GM21723 (cell line): ENCODE measurements at regions not wholly inside any gene's neighbourhood (a gene's known extent, or its start where the extent isn't known, plus 50 kb on each side); places are given as distances from the start of the nearest gene placed in this dataset.
A peak's percentile ranks its signal among the peaks of the same experiment; 100 is the strongest.

ENCODE experiments used
- ATAC-seq: cut with Tn5 transposase; IDR thresholded peaks from one replicate; pipeline ENCODE4 v1.9.1; 2021; ENCODE audit warnings: mild to moderate bottlenecking, moderate library complexity; ENCODE audit not compliant: unreplicated experiment

- no peak for ATAC-seq
These were observed 287.6 kb downstream of the CASP12 start for GRCh38 chr11:104610635-104611034.

GRCh38 chr11:104609311-104610085, 288.8 kb downstream of the CASP12 start:
- peak; percentile 88 for ATAC-seq

- no peak for ATAC-seq
These were observed 295.6 kb downstream of the CASP12 start for GRCh38 chr11:104602643-104603042.

GRCh38 chr11:104594228-104594958, 303.9 kb downstream of the CASP12 start:
- ATAC-seq, result no peak

- no peak for ATAC-seq
These were observed 309.3 kb downstream of the CASP12 start for GRCh38 chr11:104588970-104589369.

GRCh38 chr11:104588446-104588845, 309.8 kb downstream of the CASP12 start:
- ATAC-seq, result no peak

GRCh38 chr11:104584823-104585222, 313.4 kb downstream of the CASP12 start:
- ATAC-seq, result no peak

GRCh38 chr11:104583857-104584256, 314.4 kb downstream of the CASP12 start:
- no peak for ATAC-seq

GRCh38 chr11:104582431-104582830, 315.8 kb downstream of the CASP12 start:
- ATAC-seq, result no peak

- no peak for ATAC-seq
These were observed 316.8 kb downstream of the CASP12 start for GRCh38 chr11:104581246-104581980.

- no peak for ATAC-seq
These were observed 324.7 kb downstream of the CASP12 start for GRCh38 chr11:104573441-104573990.

- no peak for ATAC-seq
These were observed 326.0 kb downstream of the CASP12 start for GRCh38 chr11:104572279-104572678.

- ATAC-seq, result no peak
These were observed 328.1 kb downstream of the CASP12 start for GRCh38 chr11:104570078-104570701.

- ATAC-seq, result no peak
These were observed 332.7 kb downstream of the CASP12 start for GRCh38 chr11:104565583-104565961.

GRCh38 chr11:104564921-104565582, 333.2 kb downstream of the CASP12 start:
- ATAC-seq, result no peak

GRCh38 chr11:104556606-104557301, 341.5 kb downstream of the CASP12 start:
- ATAC-seq, result no peak

GRCh38 chr11:104549019-104549418, 349.2 kb downstream of the CASP12 start:
- no peak for ATAC-seq

GRCh38 chr11:104547996-104548661, 350.1 kb downstream of the CASP12 start:
- ATAC-seq, result no peak

GRCh38 chr11:104546501-104546900, 351.8 kb downstream of the CASP12 start:
- ATAC-seq, result no peak
